ENCODE measurements at regions not wholly inside any gene's neighbourhood (a gene's known extent, or its start where the extent isn't known, plus 50 kb on each side); places are given as distances from the start of the nearest gene placed in this dataset.

DNA sequence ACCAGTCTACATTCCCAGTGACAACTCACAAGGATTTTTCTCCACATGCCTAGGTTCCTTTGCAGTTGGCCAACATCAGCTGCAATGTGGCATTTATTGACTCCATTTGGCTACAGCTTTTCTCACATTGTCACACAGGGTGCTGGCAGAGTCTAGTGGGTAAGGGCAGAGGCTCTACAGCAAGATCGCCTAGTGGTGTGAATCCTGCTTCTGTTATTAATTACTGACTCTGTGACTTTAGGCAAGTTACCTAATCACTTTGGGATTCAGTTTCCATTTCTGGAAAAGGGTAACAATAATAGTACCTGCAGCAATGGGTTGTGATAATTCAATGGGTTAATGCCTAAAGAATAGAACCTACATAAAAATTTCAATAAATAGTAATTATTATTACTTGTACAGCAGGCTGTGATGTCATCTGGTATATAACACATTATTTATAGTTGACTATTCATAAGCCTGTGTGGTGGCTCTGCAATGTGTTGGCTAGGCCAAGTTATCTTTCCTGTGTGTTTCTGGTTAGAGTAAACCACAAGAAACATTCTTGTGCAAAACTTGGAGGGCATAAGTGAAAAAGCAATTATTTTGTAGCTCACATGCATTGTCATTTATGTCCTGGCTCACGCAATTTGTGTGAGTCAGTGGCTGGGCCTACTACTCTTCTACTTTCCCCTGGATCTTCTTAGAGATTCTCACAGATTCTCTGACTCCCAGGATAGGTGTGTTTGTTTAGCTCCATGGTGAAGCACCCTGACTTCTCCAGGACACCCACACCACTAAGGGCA, 59.5 kb downstream of the PTGS2 start:
- no peak for DNase-seq
- H3K4me1 ChIP-seq (ENCODE audit: low read length) = peaks cover 11% of the 10 kb centered on the region
- H3K9me3 ChIP-seq (ENCODE audit: low read length) = no peaks in the 10 kb centered on the region

DNA sequence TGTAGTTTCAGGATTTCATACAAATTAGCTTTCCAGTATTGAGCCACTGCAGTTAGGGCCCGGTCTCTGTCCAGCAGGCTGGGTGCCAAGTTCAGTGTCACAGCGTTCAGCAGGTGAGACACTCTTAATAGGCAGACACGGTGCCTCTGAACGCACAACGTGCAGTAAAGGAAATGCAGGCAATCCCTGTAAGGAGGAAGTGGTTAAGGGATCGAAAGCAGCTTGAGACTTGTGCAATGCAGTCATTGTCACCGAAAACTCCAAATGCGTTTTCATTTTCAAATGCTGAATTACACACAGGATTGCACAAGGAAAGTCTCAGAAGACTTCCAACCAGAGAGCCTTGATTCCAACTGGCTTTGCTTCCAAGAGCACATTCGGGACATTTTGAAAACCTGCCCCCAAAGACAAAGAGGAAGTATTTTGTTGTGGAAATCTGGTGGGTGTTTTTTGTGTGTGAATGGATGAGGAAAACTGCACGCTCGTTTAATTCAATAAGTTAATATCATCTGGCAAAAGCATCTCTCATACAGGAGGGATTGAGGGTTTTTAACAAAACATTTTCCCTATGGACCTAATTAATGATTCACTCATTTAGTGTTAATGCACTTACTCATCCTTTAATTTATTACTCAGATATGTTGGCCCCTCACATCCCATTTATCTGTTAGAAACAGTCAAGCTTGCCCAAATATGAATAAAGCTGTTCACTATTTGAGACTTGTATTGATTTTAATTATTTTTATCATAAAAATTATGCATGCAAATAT, 61.6 kb downstream of the PTGS2 start:
- Histone ChIP-seq H3K4me1 (ENCODE audit: low read length) (peaks cover 11% of the 10 kb centered on the region), H3K9ac (ENCODE audit: low read length) (peak overlapping the region; percentile 49), H2AFZ (ENCODE audit: low read length) (peak overlapping the region; percentile 88), H3K4me2 (ENCODE audit: low read depth, low read length, poor library complexity, severe bottlenecking) (peak overlapping the region; percentile 74), H4K20me1 (ENCODE audit: insufficient read depth, low read depth, low read length) (no peaks in the 10 kb centered on the region), H3K4me3 (ENCODE audit: low read length) (peak overlapping the region; percentile 65), H3K9me3 (ENCODE audit: low read length) (no peaks in the 10 kb centered on the region), H3K27ac (ENCODE audit: low read length) (no peak overlapping the region), H3K36me3 (ENCODE audit: insufficient read depth, low read length) (no peaks in the 10 kb centered on the region), H3K27me3 (ENCODE audit: low read length) (no peaks in the 10 kb centered on the region), H3K79me2 (ENCODE audit: low read length) (no peaks in the 10 kb centered on the region), H3K9me2 (replicated peaks; ENCODE audit: insufficient read depth, low read length) (no peaks in the 10 kb centered on the region)
- peak; percentile 82 for DNase-seq

More for the DNA sequence above, 59.5 kb downstream of the PTGS2 start:
- Histone ChIP-seq H3K4me2 (ENCODE audit: low read depth, low read length, poor library complexity, severe bottlenecking) (no peak overlapping the region), H3K27me3 (ENCODE audit: low read length) (no peaks in the 10 kb centered on the region), H3K9me2 (replicated peaks; ENCODE audit: insufficient read depth, low read length) (no peaks in the 10 kb centered on the region), H3K9ac (ENCODE audit: low read length) (no peak overlapping the region), H3K27ac (ENCODE audit: low read length) (no peak overlapping the region), H2AFZ (ENCODE audit: low read length) (no peak overlapping the region), H3K79me2 (ENCODE audit: low read length) (no peaks in the 10 kb centered on the region), H3K36me3 (ENCODE audit: insufficient read depth, low read length) (no peaks in the 10 kb centered on the region), H4K20me1 (ENCODE audit: insufficient read depth, low read depth, low read length) (no peaks in the 10 kb centered on the region), H3K4me3 (ENCODE audit: low read length) (no peak overlapping the region)

GRCh38 chr1:186617926-186618325, 62.3 kb downstream of the PTGS2 start:
- Histone ChIP-seq H3K9me3 (ENCODE audit: low read length) (no peaks in the 10 kb centered on the region), H3K4me1 (ENCODE audit: low read length) (peaks cover 11% of the 10 kb centered on the region), H4K20me1 (ENCODE audit: insufficient read depth, low read depth, low read length) (no peaks in the 10 kb centered on the region), H3K4me2 (ENCODE audit: low read depth, low read length, poor library complexity, severe bottlenecking) (peak overlapping the region; percentile 74), H3K9me2 (replicated peaks; ENCODE audit: insufficient read depth, low read length) (no peaks in the 10 kb centered on the region), H3K4me3 (ENCODE audit: low read length) (no peak overlapping the region), H3K36me3 (ENCODE audit: insufficient read depth, low read length) (no peaks in the 10 kb centered on the region), H2AFZ (ENCODE audit: low read length) (no peak overlapping the region; the same call in 1 of the 2 replicates), H3K27me3 (ENCODE audit: low read length) (no peaks in the 10 kb centered on the region), H3K9ac (ENCODE audit: low read length) (no peak overlapping the region), H3K79me2 (ENCODE audit: low read length) (no peaks in the 10 kb centered on the region), H3K27ac (ENCODE audit: low read length) (no peak overlapping the region)
- no peak for DNase-seq

- H3K79me2 ChIP-seq (ENCODE audit: low read length) = no peaks in the 10 kb centered on the region
- no peak overlapping the region for H3K4me2 ChIP-seq (ENCODE audit: low read depth, low read length, poor library complexity, severe bottlenecking)
- no peaks in the 10 kb centered on the region for H3K9me2 ChIP-seq (replicated peaks; ENCODE audit: insufficient read depth, low read length)
- no peak for DNase-seq
- H3K4me3 ChIP-seq (ENCODE audit: low read length) = no peak overlapping the region
- H4K20me1 ChIP-seq (ENCODE audit: insufficient read depth, low read depth, low read length) = no peaks in the 10 kb centered on the region
- no peaks in the 10 kb centered on the region for H3K36me3 ChIP-seq (ENCODE audit: insufficient read depth, low read length)
- H3K9me3 ChIP-seq (ENCODE audit: low read length) = no peaks in the 10 kb centered on the region
- H3K4me1 ChIP-seq (ENCODE audit: low read length) = peaks cover 11% of the 10 kb centered on the region
- H2AFZ ChIP-seq (ENCODE audit: low read length) = no peak overlapping the region
- no peaks in the 10 kb centered on the region for H3K27me3 ChIP-seq (ENCODE audit: low read length)
- no peak overlapping the region for H3K27ac ChIP-seq (ENCODE audit: low read length)
- H3K9ac ChIP-seq (ENCODE audit: low read length) = no peak overlapping the region
Measured at GRCh38 chr1:186616511-186616910, 63.7 kb downstream of the PTGS2 start.

DNA sequence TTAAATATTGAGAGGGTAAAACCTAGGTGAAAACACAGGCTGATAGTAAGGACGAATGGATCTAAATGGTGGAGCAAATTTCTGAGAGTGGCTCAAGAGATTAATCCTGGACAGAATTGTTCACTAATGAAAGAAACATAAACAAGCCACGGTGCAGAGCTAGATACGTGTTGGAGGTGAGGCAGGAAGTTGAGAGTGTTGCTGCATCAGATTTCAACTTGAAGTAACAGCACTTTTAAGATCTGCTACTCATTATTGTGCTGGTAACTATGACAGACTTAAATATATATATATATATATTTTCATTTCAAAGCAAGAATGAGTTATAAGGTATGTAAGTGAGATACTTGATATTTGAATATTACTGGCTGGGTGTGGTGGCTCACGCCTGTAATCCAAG, 64.9 kb downstream of the PTGS2 start:
- Histone ChIP-seq H3K9me2 (replicated peaks; ENCODE audit: insufficient read depth, low read length) (no peaks in the 10 kb centered on the region), H3K27me3 (ENCODE audit: low read length) (no peaks in the 10 kb centered on the region), H3K9me3 (ENCODE audit: low read length) (no peaks in the 10 kb centered on the region), H3K4me2 (ENCODE audit: low read depth, low read length, poor library complexity, severe bottlenecking) (no peak overlapping the region), H3K27ac (ENCODE audit: low read length) (no peak overlapping the region), H2AFZ (ENCODE audit: low read length) (no peak overlapping the region), H3K4me1 (ENCODE audit: low read length) (peaks cover 11% of the 10 kb centered on the region), H3K36me3 (ENCODE audit: insufficient read depth, low read length) (no peaks in the 10 kb centered on the region), H3K79me2 (ENCODE audit: low read length) (no peaks in the 10 kb centered on the region), H3K9ac (ENCODE audit: low read length) (no peak overlapping the region), H3K4me3 (ENCODE audit: low read length) (no peak overlapping the region), H4K20me1 (ENCODE audit: insufficient read depth, low read depth, low read length) (no peaks in the 10 kb centered on the region)
- no peak for DNase-seq

- Histone ChIP-seq H3K79me2 (ENCODE audit: low read length) (no peaks in the 10 kb centered on the region), H3K9me3 (ENCODE audit: low read length) (no peaks in the 10 kb centered on the region), H3K27me3 (ENCODE audit: low read length) (no peaks in the 10 kb centered on the region), H3K27ac (ENCODE audit: low read length) (no peak overlapping the region), H3K36me3 (ENCODE audit: insufficient read depth, low read length) (no peaks in the 10 kb centered on the region), H3K9me2 (replicated peaks; ENCODE audit: insufficient read depth, low read length) (no peaks in the 10 kb centered on the region), H3K4me3 (ENCODE audit: low read length) (no peak overlapping the region), H3K9ac (ENCODE audit: low read length) (no peak overlapping the region), H4K20me1 (ENCODE audit: insufficient read depth, low read depth, low read length) (no peaks in the 10 kb centered on the region), H3K4me1 (ENCODE audit: low read length) (no peaks in the 10 kb centered on the region), H2AFZ (ENCODE audit: low read length) (no peak overlapping the region), H3K4me2 (ENCODE audit: low read depth, low read length, poor library complexity, severe bottlenecking) (no peak overlapping the region)
- no peak for DNase-seq
Measured at GRCh38 chr1:186611156-186611555, 69.1 kb downstream of the PTGS2 start.

DNA sequence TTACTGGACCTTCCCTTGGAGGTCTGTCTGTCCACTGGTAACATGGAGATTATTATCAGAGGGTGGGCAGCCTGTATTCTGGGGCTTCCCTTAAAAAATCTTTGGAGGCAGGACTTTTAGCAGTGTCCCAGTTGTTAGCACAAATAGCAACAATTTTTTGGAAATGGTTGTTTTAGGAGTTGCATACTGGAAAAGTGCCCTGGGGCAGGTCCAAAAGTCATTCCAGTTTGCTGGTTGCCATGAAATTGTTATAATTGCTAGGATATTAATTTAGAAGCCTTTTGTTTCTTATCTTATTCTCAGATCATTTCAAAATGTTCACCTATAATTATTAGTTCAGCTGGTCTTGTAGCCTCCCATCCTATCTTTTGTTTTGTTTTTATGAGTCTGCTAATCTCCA, 71.0 kb downstream of the PTGS2 start:
- H3K4me3 ChIP-seq (ENCODE audit: low read length) = no peak overlapping the region
- H2AFZ ChIP-seq (ENCODE audit: low read length) = no peak overlapping the region
- H4K20me1 ChIP-seq (ENCODE audit: insufficient read depth, low read depth, low read length) = no peaks in the 10 kb centered on the region
- no peaks in the 10 kb centered on the region for H3K9me3 ChIP-seq (ENCODE audit: low read length)
- no peaks in the 10 kb centered on the region for H3K36me3 ChIP-seq (ENCODE audit: insufficient read depth, low read length)
- no peaks in the 10 kb centered on the region for H3K27me3 ChIP-seq (ENCODE audit: low read length)
- H3K4me1 ChIP-seq (ENCODE audit: low read length) = no peaks in the 10 kb centered on the region
- H3K27ac ChIP-seq (ENCODE audit: low read length) = no peak overlapping the region
- no peak overlapping the region for H3K4me2 ChIP-seq (ENCODE audit: low read depth, low read length, poor library complexity, severe bottlenecking)
- DNase-seq = no peak
- H3K9ac ChIP-seq (ENCODE audit: low read length) = no peak overlapping the region
- H3K79me2 ChIP-seq (ENCODE audit: low read length) = no peaks in the 10 kb centered on the region
- no peaks in the 10 kb centered on the region for H3K9me2 ChIP-seq (replicated peaks; ENCODE audit: insufficient read depth, low read length)

- Histone ChIP-seq H3K36me3 (ENCODE audit: insufficient read depth, low read length) (no peaks in the 10 kb centered on the region), H3K4me3 (ENCODE audit: low read length) (no peak overlapping the region), H3K4me1 (ENCODE audit: low read length) (no peaks in the 10 kb centered on the region), H3K9ac (ENCODE audit: low read length) (no peak overlapping the region), H3K4me2 (ENCODE audit: low read depth, low read length, poor library complexity, severe bottlenecking) (no peak overlapping the region), H3K9me2 (replicated peaks; ENCODE audit: insufficient read depth, low read length) (no peaks in the 10 kb centered on the region), H3K9me3 (ENCODE audit: low read length) (no peaks in the 10 kb centered on the region), H4K20me1 (ENCODE audit: insufficient read depth, low read depth, low read length) (no peaks in the 10 kb centered on the region), H3K27me3 (ENCODE audit: low read length) (no peaks in the 10 kb centered on the region), H3K79me2 (ENCODE audit: low read length) (no peaks in the 10 kb centered on the region), H2AFZ (ENCODE audit: low read length) (no peak overlapping the region), H3K27ac (ENCODE audit: low read length) (no peak overlapping the region)
- peak; percentile 76 for DNase-seq
Measured at GRCh38 chr1:186605762-186606350, 74.4 kb downstream of the PTGS2 start.
